GM18502 (cell line): ENCODE measurements at regions not wholly inside any gene's neighbourhood (a gene's known extent, or its start where the extent isn't known, plus 50 kb on each side); places are given as distances from the start of the nearest gene placed in this dataset.

Experiments
- ATAC-seq: cut with Tn5 transposase; IDR thresholded peaks from one replicate; pipeline ENCODE4 v1.9.1; 2021; ENCODE audit warnings: mild to moderate bottlenecking; ENCODE audit not compliant: unreplicated experiment, poor library complexity

- ATAC-seq = no peak
Observed at GRCh38 chr4:63529581-63530337, 879.5 kb downstream of the TECRL start.

- no peak for ATAC-seq
Observed at GRCh38 chr4:63528256-63528991, 880.8 kb downstream of the TECRL start.

- ATAC-seq = no peak
Observed at GRCh38 chr4:63526251-63526650, 883.0 kb downstream of the TECRL start.

GRCh38 chr4:63524764-63525163 lies 884.5 kb downstream of the TECRL start:
- ATAC-seq = no peak

- ATAC-seq = no peak
Observed at GRCh38 chr4:63505714-63506460, 903.4 kb downstream of the TECRL start.

GRCh38 chr4:63493265-63493664 lies 916.0 kb downstream of the TECRL start:
- ATAC-seq = no peak

- no peak for ATAC-seq
Observed at GRCh38 chr4:63492515-63492914, 916.7 kb downstream of the TECRL start.

- no peak for ATAC-seq
Observed at GRCh38 chr4:63464393-63464792, 944.9 kb downstream of the TECRL start.

GRCh38 chr4:63460075-63460474 lies 949.2 kb downstream of the TECRL start:
- ATAC-seq = no peak

- no peak for ATAC-seq
Observed at GRCh38 chr4:63459329-63459728, 949.9 kb downstream of the TECRL start.

- ATAC-seq = no peak
Observed at GRCh38 chr4:63458010-63458409, 951.2 kb downstream of the TECRL start.

GRCh38 chr4:63440236-63440635 lies 969.0 kb downstream of the TECRL start:
- no peak for ATAC-seq

- ATAC-seq = no peak
Observed at GRCh38 chr4:63430105-63430504, 979.1 kb downstream of the TECRL start.

GRCh38 chr4:63396269-63396668 lies 1013.0 kb downstream of the TECRL start:
- no peak for ATAC-seq

- ATAC-seq = no peak
Observed at GRCh38 chr4:63393544-63393943, 1015.7 kb downstream of the TECRL start.

- ATAC-seq = no peak
Observed at GRCh38 chr4:63379750-63380522, 1029.3 kb downstream of the TECRL start.

GRCh38 chr4:63371001-63371400 lies 1038.2 kb downstream of the TECRL start:
- no peak for ATAC-seq

- no peak for ATAC-seq
Observed at GRCh38 chr4:63361628-63362027, 1047.6 kb downstream of the TECRL start.

- no peak for ATAC-seq
Observed at GRCh38 chr4:63361066-63361465, 1048.2 kb downstream of the TECRL start.

GRCh38 chr4:63349674-63350025 lies 1059.6 kb downstream of the TECRL start:
- no peak for ATAC-seq
